ENCODE measurements at regions not wholly inside any gene's neighbourhood (a gene's known extent, or its start where the extent isn't known, plus 50 kb on each side); places are given as distances from the start of the nearest gene placed in this dataset.

GRCh38 chr10:29166713-29167112 lies 122.2 kb upstream of the LYZL1 start:
- no peak for DNase-seq (ENCODE audit: low spot score)
- Histone ChIP-seq H3K4me1 (no peaks in the 10 kb centered on the region), H3F3A (ENCODE audit: low read depth) (no peaks in the 10 kb centered on the region), H4K20me1 (ENCODE audit: low read depth) (no peaks in the 10 kb centered on the region), H3K27me3 (no peaks in the 10 kb centered on the region), H3K4me2 (no peak overlapping the region), H2AFZ (replicated peaks) (no peak overlapping the region), H3K4me3 (no peak overlapping the region), H3K36me3 (peaks cover 7% of the 10 kb centered on the region), H3K79me2 (ENCODE audit: low read depth) (no peaks in the 10 kb centered on the region), H3K27ac (no peak overlapping the region), H3K9me3 (ENCODE audit: low read depth) (peaks cover 12% of the 10 kb centered on the region), H3K9ac (no peak overlapping the region)
- Mint-ChIP-seq H3K36me3 (no peaks in the 10 kb centered on the region), H3K27ac (no peak overlapping the region), H3K27me3 (ENCODE audit: insufficient read depth, low read depth) (peaks cover 9% of the 10 kb centered on the region), H3K4me3 (no peak overlapping the region), H3K9me3 (peaks cover 44% of the 10 kb centered on the region), H3K4me1 (no peaks in the 10 kb centered on the region)
- no peak for TF ChIP-seq CTCF (IDR thresholded peaks at IDR 0.05)
- no peak for TF ChIP-seq EZH2 (IDR thresholded peaks at IDR 0.05)
- no peak for TF ChIP-seq EZH2phosphoT487 (IDR thresholded peaks at IDR 0.05)

- Mint-ChIP-seq H3K9me3 (peaks cover 39% of the 10 kb centered on the region), H3K4me3 (no peak overlapping the region), H3K36me3 (no peaks in the 10 kb centered on the region), H3K27me3 (ENCODE audit: insufficient read depth, low read depth) (peaks cover 9% of the 10 kb centered on the region), H3K27ac (no peak overlapping the region), H3K4me1 (no peaks in the 10 kb centered on the region)
- no peak overlapping the region for H3K9ac ChIP-seq
- H3K4me2 ChIP-seq: no peak overlapping the region
- no peak overlapping the region for H3K27ac ChIP-seq
- H3K79me2 ChIP-seq (ENCODE audit: low read depth): no peaks in the 10 kb centered on the region
- no peak overlapping the region for H2AFZ ChIP-seq (replicated peaks)
- TF ChIP-seq EZH2 (IDR thresholded peaks at IDR 0.05) (no peak), EZH2phosphoT487 (IDR thresholded peaks at IDR 0.05) (no peak), CTCF (IDR thresholded peaks at IDR 0.05) (no peak)
- no peaks in the 10 kb centered on the region for H3F3A ChIP-seq (ENCODE audit: low read depth)
- H4K20me1 ChIP-seq (ENCODE audit: low read depth): no peaks in the 10 kb centered on the region
- DNase-seq (ENCODE audit: low spot score): no peak
- H3K27me3 ChIP-seq: no peaks in the 10 kb centered on the region
- H3K9me3 ChIP-seq (ENCODE audit: low read depth): peaks cover 12% of the 10 kb centered on the region
- no peaks in the 10 kb centered on the region for H3K4me1 ChIP-seq
- H3K36me3 ChIP-seq: peaks cover 7% of the 10 kb centered on the region
- H3K4me3 ChIP-seq: no peak overlapping the region
Measured at GRCh38 chr10:29169021-29169420, 119.8 kb upstream of the LYZL1 start.

GRCh38 chr10:29171717-29172116 lies 117.2 kb upstream of the LYZL1 start:
- peaks cover 21% of the 10 kb centered on the region for H3K9me3 Mint-ChIP-seq
- Histone ChIP-seq H3K9me3 (ENCODE audit: low read depth) (peaks cover 4% of the 10 kb centered on the region), H3K4me2 (no peak overlapping the region), H2AFZ (replicated peaks) (no peak overlapping the region), H3K27ac (no peak overlapping the region), H4K20me1 (ENCODE audit: low read depth) (no peaks in the 10 kb centered on the region), H3K36me3 (no peaks in the 10 kb centered on the region), H3K9ac (no peak overlapping the region), H3K4me3 (no peak overlapping the region), H3F3A (ENCODE audit: low read depth) (no peaks in the 10 kb centered on the region), H3K4me1 (no peaks in the 10 kb centered on the region), H3K27me3 (no peaks in the 10 kb centered on the region), H3K79me2 (ENCODE audit: low read depth) (no peaks in the 10 kb centered on the region)
- peaks cover 2% of the 10 kb centered on the region for H3K4me1 Mint-ChIP-seq
- no peak overlapping the region for H3K27ac Mint-ChIP-seq
- no peaks in the 10 kb centered on the region for H3K36me3 Mint-ChIP-seq
- peaks cover 3% of the 10 kb centered on the region for H3K27me3 Mint-ChIP-seq (ENCODE audit: insufficient read depth, low read depth)
- H3K4me3 Mint-ChIP-seq: no peak overlapping the region
- no peak for DNase-seq (ENCODE audit: low spot score)
- no peak for TF ChIP-seq CTCF (IDR thresholded peaks at IDR 0.05)
- TF ChIP-seq EZH2phosphoT487 (IDR thresholded peaks at IDR 0.05): no peak
- TF ChIP-seq EZH2 (IDR thresholded peaks at IDR 0.05): no peak

Measured in neural progenitor cell (in vitro differentiated cells).